ENCODE measurements at regions not wholly inside any gene's neighbourhood (a gene's known extent, or its start where the extent isn't known, plus 50 kb on each side); places are given as distances from the start of the nearest gene placed in this dataset.

DNA sequence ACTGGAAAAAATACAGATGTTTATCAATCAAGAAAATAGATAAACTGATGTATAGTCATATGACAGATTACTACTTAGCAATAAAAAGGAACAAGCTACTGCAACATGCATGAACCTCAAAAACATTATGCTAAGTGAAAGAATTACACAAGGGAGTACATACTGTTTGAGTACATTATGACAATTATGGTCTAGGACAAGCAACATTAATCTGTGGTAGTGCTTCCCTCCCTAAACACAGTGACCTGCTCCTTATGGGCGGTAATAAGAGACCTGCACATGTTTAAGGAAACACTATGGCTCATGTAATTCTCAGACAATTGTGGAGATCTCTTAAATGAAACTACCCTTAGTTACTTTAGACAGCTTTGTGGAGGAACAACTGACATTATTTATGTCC is 421.2 kb upstream of the FBXO33 start:
- no peak for FAIRE-seq

DNA sequence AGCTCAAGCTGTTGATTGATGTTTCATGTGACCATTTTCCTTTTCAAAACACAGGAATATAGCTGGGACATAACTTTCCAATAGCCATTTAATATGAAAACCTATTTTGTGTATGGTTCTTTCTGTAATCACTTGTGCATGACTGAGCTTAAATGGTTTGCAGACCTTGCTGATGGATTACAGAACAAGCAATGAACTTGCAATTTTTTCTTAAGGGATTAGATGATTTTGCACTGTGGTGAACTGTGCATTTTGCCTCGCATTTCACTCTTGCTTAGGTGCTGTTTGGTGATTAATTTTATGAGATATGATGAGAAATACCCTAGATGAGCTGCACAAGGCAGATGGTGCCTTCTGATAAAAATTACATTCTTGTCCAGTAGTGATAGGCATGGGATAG is 419.0 kb upstream of the FBXO33 start:
- FAIRE-seq: no peak

DNA sequence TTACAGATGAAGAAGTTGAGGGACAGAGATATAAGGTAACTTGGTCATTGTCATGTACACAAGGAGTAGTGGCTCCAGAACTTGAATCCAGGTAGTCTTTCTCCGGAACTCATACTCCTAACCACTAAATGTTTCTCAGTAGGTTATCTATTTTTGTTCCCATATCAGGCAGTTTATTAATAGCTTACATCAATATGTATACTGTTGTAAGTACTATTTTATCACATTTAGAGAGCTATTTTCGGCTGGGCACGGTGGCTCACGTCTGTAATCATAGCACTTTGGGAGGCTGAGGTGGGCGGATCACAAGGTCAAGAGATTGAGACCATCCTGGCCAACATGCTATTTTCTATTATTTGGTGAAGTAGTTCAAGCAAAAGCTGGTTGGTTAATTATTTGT is 415.6 kb upstream of the FBXO33 start:
- no peak for FAIRE-seq

DNA sequence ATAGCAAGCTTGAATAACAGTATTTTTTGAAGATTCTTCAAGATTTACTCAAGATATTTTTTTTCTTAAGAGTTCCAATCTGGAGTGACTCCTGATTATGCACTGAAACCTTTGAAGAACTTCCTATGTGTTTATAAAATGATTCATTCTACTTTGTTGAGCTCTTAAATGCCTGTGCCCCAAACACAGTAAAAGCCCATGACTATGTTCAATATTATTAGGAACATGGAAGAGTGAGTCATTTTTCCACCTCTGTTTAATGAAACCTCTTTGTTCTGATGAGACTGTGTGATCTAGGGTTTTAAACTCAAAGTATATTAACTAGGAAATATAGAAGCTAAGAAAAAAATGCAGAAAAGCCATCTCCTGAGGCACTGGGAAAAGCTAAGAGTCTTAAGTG is 415.0 kb upstream of the FBXO33 start:
- FAIRE-seq: no peak

DNA sequence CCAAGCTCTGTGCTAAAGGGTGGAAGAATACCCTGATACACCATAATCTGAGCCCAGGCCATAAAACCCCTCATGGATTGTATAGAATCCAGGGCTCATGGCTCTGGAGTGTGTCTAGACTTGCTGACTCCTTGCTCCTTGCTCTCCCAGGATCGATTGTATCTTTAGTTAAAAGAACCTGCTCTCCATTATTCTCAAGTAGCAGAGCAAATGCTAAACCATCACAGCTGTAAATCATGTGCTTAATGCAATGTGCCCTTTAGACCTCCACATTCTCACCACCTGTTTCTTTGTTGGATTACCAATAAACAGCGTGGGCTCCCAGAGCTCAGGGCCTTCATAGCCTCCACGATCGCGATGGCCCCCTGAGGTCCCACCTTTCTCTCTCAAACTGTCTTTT is 411.6 kb upstream of the FBXO33 start:
- FAIRE-seq: no peak

DNA sequence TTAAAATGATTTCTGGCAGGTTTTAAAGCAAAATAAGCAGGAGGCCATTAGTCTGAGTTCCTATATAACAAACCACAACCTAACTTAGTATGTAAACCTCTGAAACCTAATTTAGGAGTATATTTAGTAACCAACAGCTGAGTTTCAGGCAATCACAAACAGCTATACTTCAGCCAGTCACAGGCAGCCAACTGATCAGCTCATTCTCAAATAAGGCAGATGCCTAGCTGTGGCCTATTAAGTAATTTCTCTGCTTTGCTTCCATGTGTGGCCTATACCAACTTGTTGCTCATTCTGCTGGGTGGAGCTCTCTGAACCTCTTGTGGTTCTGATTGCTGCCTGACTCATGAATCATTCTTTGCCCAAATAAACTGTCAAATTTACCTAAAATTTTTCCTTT is 408.9 kb upstream of the FBXO33 start:
- no peak for FAIRE-seq

DNA sequence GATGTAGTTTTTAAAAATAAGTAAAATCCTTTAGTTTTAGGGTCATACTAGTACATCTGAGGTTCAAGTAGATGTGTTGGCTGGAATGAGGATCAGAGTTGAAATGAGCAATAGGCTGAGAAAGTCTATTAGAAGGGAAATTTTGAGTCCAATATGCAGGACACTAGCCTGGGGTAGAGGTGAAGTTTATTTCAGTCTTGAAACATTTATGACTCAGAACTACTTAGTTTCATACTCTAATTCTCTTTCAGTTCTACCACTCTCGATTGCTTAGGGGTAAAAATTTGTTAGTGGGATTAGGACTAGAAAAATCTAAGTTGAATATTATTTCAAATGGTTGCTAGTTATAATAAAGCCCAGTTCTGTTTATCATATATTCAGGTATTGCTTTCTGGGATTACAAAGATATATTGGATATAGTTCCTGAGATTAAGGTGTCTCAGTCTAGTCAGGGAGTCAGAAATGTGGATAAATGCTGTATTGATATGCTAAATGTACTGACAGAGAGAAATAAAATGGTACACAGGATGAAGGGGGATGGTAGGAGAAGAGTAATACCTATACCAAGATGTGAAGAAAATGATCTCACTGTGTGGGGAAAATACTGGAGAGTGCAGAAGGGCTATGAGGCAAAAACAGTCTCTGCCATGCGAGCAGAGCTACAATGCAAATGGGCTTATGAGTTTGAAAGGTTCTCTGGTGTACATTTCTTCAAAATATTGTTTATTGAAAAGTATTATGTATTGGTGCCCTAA is 395.8 kb upstream of the FBXO33 start:
- no peak for FAIRE-seq

DNA sequence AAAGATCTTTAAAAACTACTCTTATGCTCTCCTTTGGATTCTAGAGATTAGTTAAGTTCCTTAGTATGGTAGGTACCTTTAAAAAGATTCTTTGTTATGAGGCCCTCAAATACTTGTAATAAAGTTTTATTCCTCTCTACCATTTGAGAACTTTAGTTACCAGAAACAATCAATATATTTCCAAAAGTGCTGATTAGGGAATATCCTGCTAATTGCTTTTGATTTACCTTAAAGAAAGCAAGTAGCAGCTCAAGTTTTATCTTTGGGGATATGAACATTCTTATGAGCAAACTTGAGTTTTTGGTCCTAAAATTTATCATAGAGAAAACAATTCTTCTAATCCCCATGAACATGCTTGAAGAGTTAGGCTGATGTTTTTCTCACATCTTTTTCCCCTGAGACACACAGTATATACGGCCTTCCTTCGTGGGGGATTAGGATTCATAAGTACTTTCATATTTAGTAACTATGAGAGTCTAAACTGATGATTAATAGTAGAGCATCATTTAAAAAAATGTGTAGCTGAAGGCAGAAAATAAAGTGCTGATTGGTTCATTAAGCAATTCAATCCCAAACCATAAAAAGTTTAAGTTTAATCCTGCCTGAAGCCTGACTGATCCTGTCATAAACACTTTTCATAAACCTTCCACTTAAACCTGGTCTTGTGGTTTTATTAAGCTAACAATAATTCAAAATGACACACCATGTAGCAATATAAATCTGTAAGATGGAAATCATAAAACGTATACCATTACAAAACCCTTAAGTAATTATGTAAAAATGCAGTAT is 380.5 kb upstream of the FBXO33 start:
- no peak for FAIRE-seq

DNA sequence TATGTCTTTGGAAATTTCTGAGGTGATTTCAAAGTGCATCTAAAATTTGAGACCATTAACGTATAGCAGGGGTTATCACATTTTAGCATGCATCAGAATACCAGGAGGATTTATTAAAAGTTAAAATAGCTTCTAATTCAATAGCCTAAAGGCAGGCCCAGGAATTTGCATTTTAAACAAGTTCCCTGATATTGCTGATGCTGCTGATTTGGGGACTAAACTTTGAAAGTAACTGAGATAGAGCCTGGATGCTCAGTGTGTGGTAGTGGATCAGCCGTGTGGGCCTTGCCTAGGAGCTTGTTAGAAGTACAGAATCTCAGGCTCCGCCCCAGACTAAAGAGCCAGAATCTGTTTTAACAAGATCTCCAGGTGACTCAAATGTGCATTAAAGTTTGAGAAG is 375.0 kb upstream of the FBXO33 start:
- FAIRE-seq: no peak

DNA sequence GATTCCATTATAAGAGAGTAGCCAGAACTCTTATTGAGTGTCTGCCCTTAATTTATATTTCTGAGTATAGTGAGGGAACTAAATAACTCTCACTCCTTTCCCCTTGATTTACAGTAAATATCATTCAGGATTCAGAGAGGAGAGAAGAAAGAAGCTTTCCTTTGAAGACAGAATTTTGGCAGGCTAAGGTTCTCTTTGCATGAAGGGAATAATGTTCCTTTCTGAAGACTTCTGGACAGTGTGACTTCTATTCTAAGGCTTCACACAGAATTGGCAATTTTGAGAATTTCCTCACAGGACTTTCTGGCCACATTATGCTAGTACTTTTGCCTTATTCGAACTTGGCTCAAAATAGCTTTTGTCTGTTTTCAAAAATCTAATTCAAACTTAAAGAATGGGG is 352.2 kb upstream of the FBXO33 start:
- no peak for FAIRE-seq

DNA sequence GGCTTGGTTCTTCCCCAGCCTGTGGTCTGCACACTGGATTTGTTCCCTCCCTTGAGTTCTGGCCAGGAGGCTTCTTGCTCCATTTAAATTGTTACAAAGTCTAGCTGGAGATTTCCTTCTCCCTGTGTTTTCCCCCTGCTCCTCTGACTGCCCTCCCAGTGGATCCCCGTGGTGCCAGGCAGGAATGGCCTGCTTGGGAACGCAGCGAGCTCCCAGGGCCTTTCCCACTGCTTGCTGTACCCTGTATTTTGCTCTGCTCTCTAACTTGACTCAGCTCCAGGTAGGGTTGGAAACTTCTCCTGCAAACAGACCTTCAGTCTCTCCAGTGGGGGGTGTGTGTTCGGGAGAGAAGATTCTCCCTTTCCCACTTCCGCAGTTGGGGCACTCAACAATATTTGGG is 349.2 kb upstream of the FBXO33 start:
- no peak for FAIRE-seq

DNA sequence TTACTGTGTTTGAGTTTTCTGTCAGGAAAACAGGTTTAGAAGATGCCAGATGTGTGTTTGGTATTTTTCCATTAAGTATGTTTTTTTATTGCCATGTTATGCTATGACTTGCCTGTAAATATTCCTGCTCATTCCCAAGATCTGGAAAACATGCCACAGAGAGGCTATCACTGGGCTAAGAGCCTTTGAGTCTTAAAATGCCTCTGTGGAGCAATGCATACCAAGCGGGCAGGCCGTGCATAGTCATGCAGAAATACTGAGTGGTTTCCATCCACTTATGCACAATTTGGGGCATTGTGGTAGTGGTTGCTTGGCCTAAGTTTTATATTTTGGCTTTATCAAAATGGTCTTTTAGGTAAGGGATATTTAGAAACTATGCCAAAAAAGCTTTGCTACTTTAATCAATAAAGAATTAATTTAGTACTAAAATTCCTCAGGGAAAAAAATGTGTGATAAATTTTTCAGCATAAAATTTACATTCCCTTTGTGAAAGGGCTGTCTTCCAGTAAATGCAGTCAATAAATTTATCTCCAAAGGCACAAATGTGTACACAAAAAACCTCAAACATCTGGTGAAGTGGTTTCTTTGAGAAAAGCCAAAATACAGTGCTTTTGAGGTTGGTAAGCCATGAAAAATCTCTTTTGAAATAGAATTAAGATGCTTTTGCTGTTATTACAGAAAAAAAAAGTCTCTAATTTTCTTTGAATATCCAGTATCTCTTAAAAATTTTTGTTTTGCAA is 341.3 kb upstream of the FBXO33 start:
- FAIRE-seq: no peak

DNA sequence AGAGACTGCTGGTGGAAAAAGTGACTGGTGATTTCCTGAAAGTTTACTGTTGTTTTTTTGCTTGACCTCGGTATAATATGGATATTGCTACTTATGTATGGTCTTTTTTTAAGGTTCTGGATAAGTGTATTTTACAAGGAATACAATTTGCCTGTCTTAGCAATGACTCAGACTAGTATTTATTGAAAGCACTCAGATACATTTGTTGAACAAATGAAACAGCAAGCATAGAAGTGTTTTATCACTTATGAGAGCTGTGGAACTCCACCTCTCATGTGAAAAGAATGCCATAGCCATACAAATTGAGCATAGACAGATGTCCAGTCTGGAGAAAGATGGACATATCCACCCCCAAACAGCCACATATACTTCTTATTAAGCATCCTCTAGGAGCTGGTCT is 340.4 kb upstream of the FBXO33 start:
- FAIRE-seq: no peak

DNA sequence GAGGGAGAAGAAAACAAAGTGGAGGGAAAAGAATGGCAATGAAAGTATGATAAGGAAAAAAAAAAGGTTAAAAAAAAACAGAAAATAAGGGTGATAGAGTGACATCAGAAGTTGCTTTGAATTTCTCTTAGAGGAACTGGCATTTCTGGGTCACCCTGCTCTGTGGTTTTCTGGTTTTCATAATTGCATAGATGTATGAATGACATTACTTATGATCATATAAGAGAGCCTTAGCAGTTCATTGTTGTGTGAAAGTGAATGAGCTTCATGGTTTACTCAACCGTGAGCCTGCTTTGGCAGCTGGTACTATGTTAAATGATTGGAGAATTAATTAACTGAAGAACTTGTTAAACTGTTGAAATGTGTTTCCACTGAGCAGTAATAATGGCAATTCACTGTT is 336.4 kb upstream of the FBXO33 start:
- FAIRE-seq: no peak

DNA sequence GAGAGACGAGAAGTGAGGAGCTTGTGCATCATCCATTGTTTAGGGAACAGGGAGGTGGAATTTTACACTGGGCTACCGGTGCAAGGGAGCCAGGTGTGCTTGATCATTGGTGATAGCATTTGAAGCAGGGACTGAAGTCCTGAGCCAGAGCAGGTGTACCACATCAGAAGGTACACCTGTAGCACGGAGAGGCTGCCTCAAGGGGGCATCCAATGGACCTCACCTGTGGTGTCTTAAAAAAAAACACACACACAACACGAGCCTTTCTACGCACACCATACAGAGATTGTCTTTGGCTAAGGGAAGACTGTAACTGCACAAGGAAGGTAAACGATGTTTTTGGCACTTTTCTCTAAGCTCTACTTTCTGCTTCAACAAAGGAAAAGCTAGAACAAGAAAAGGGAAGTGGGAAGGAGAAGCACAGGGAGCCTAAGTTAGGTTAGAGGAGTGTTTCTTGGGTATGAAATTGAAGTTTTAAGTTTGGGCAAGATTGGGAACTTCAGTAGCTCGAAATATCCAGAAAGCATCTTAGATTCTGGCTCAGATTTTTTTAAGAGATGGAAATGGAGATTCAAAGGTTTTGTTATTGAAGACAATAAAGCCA is 334.3 kb upstream of the FBXO33 start:
- no peak for FAIRE-seq

DNA sequence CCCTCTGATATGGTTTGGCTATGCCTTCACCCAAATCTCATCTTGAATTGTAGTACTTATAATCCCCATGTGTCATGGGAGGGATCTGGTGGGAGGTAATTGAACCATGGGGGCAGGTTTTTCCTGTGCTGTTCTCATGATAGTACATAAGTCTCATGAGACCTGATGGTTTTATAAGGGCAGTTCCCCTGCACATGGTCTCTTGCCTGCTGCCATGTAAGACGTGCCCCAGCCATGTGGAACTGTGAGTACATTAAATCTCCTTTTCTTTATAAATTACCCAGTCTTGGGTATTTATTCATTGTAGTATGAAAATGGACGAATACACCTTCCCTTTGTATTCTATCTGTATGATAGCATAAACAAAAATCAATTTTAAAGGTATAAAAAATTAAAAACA is 333.4 kb upstream of the FBXO33 start:
- FAIRE-seq: no peak

DNA sequence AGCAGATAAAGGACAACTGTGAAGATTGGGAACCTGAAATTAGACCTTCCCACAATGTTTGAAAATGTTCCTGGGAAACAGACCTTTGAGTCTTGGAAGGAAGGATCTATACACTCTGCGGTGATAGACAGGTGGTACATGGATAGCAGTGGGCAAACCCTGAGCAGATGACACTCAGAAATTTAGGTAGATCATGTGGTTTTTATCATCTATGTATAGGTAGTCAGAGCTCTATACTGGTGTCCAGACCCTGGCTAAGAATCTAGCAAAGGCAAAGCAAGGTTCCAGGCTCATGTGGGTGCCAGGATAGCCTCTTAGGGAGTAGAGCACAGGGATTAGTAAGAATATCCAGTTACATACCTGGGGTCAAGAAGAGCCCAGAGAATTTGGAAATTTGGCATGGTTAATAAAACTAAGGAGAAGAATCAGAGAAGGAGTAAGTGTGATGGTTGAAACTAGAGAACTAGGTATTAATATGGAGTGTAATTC is 331.2 kb upstream of the FBXO33 start:
- no peak for FAIRE-seq

DNA sequence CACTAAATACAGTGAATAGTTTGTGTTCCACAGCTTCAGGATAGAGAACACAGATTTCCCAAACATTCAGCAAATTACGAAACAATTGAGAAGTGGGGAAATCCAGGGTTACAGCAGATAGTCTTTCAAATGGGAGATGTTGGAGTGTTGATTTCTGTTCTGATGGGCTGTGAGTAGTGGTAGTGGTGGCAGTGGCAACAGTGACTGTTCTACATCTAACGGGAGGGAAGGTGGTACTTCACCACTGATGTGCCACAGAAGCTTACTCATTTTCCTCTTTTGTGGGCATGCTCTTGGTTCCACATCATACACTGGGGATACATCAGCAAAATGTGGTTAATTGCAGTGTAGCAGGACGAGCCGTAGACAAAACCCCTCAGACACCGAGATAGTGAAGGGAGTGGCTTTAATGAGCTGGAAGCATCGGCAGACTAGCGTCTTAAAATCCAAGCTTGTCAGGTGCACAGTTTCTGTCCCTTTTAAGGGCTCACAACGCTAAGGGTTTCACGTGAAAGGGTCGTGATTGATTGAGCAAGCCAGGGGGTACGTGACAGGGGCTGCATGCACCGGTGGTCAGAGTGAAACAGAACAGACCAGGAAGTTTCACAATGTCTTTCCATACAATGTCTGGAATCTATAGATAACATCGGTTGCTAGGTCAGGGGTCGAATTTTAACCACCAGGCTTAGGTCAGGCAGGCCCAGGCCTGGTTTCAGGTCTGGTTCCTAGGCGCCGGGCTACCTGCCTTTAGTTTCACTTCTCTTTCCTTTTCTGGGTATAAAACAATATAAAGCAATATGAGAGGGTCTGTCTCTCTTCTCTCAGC is 330.6 kb upstream of the FBXO33 start:
- no peak for FAIRE-seq

DNA sequence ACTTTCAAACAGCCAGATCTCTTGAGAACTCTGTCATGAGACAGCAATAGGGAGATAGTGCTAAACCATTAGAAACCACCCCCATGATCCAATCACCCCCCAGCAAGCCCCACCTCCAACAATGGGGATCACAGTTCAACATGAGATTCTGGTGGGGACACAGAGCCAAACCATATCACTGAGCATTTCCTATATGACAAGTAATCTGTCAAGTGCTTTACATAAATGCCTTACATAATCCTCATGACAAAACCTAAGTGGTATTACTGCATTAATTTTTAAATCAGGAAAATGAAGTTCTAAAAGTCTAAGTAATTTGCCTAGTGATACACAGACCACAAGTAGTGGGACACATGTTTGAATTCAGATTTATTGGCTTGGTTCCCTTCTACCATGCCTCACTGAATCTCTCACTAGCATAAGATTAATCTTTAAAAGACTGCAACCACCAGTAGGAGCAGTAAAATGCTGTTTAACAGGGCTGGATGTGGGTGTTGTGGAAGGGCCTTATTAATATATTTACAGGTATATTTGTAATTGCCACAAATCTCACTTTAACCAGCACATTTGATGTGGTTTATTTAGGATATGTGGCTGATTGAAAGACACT is 323.1 kb upstream of the FBXO33 start:
- FAIRE-seq: no peak

DNA sequence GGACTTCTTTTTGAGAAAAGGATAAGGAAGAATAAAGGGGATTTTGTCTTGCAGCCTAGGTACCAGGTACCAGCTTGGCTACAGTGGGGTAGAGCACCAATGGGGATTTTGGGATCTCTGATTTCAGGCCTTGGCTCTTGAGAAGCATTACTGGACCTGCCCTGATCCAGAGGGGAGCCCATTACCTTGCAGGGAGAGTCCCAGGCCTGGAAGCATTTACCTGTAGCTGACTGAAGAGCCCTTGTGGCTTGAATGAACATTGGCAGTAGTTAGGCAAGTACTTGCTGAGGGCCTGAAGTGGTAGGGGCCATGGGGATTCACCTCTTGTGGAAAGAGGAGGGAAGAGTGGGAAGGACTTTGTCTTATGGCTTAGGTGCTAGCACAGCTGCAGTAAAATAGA is 308.2 kb upstream of the FBXO33 start:
- FAIRE-seq: no peak

DNA sequence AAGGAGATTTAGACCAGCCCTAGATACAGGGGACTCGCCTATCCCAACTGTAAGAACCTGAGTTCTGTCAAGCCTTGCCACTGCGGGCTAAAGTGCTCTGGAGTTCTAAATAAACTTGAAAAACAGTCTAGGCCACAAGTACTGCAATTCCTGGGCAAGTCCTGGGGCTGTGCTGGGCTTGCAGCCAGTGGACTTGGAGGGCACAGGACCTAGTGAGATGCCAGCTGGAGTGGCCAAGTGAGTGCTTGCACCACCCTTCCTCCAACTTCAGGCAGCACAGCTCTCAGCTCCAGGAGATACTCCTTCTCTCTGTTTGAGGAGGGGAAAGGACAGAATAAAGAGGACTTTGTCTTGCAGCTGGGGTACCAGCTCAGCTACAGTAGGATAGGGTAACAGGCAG is 307.6 kb upstream of the FBXO33 start:
- no peak for FAIRE-seq

DNA sequence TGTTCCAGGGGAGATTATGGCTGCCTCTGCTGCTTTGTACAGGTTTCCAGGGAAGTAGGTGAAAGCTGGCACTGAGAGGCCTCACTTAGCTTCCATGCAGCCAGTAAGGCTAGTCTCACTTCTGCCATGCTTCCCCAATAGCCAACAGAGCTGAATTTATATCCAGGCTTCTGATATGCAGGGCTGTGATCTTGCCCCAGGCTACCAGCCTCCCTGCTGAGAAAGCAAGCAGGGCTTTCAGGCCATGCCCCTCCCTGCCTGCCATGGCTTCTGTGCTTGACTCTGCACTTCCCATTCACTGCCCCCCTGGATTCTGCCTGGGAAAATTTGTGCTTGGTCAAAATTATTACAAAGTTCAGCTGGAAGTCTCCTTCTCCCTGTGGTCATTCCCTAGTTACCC is 302.1 kb upstream of the FBXO33 start:
- FAIRE-seq: no peak

All from colon (tissue), 2 donors.